LNCaP clone FGC (cell line): ENCODE measurements at regions not wholly inside any gene's neighbourhood (a gene's known extent, or its start where the extent isn't known, plus 50 kb on each side); places are given as distances from the start of the nearest gene placed in this dataset.

ENCODE experiments used
- DNase-seq: peaks from one replicate; pipeline ENCODE4 v3.0.0-alpha.2; 2011; ENCODE audit warnings: low read depth
- H3K4me3 ChIP-seq: 2 replicates; pipeline ENCODE4 v1.5.1; 2011; ENCODE audit warnings: mild to moderate bottlenecking, low read depth, low read length, control low read depth
- TF ChIP-seq, protein P1 (sequence below): IDR thresholded peaks from 2 replicates; pipeline ENCODE4 v1.5.1; 2012; ENCODE audit warnings: mild to moderate bottlenecking; ENCODE audit not compliant: control insufficient read depth, insufficient read depth; ENCODE audit errors: extremely low read depth

- DNase-seq: no peak
- TF ChIP-seq, protein P1, sequence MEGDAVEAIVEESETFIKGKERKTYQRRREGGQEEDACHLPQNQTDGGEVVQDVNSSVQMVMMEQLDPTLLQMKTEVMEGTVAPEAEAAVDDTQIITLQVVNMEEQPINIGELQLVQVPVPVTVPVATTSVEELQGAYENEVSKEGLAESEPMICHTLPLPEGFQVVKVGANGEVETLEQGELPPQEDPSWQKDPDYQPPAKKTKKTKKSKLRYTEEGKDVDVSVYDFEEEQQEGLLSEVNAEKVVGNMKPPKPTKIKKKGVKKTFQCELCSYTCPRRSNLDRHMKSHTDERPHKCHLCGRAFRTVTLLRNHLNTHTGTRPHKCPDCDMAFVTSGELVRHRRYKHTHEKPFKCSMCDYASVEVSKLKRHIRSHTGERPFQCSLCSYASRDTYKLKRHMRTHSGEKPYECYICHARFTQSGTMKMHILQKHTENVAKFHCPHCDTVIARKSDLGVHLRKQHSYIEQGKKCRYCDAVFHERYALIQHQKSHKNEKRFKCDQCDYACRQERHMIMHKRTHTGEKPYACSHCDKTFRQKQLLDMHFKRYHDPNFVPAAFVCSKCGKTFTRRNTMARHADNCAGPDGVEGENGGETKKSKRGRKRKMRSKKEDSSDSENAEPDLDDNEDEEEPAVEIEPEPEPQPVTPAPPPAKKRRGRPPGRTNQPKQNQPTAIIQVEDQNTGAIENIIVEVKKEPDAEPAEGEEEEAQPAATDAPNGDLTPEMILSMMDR: no peak
Measured at GRCh38 chr12:84572196-84572595, 340.4 kb downstream of the SLC6A15 start.

DNA sequence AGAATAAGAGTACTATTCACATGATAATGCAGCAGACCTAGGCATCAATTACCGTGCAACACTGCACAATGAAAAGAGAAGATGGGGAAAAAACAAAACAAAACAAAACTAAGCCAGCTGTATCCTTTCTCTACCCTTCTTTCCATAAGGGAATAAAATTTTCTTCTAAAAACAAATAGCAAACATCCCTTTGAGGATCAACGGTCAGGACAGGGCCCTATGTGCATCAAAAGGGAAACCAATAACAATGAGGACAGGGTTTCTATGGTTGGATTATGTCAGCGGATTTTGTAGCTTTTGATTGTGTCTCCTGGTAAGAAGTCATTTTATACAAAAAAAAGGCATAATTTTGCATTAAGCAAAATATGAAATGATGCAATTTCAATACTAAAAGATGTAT lies 350.3 kb downstream of the SLC6A15 start:
- no peak overlapping the region for H3K4me3 ChIP-seq
- no peak for DNase-seq

More at GRCh38 chr12:84572196-84572595, 340.4 kb downstream of the SLC6A15 start:
- H3K4me3 ChIP-seq: no peak overlapping the region

DNA sequence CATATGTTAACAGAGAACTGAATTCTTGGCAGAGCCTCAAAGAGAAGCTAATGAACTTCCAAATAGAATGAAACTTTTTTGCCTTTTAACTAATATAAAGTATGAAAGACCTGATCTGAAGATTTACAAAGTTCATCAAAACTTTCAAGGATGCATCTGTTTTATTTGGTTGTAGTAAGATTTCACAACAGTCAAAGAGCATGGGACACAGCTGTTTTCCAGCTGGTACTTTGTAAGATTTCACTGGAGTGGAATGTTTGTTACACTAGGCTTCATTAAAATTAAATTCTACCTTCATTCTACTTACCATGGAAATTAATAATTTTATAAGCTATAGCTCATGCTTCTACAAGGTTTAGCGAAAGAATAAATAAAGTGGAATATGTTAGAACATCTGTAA lies 351.2 kb downstream of the SLC6A15 start:
- H3K4me3 ChIP-seq: no peak overlapping the region
- TF ChIP-seq, protein P1: no peak
- DNase-seq: no peak

More for the DNA sequence above, 350.3 kb downstream of the SLC6A15 start:
- TF ChIP-seq, protein P1: no peak

GRCh38 chr12:84554199-84554723 lies 358.3 kb downstream of the SLC6A15 start:
- no peak for DNase-seq
- H3K4me3 ChIP-seq: no peak overlapping the region
- TF ChIP-seq, protein P1: no peak

DNA sequence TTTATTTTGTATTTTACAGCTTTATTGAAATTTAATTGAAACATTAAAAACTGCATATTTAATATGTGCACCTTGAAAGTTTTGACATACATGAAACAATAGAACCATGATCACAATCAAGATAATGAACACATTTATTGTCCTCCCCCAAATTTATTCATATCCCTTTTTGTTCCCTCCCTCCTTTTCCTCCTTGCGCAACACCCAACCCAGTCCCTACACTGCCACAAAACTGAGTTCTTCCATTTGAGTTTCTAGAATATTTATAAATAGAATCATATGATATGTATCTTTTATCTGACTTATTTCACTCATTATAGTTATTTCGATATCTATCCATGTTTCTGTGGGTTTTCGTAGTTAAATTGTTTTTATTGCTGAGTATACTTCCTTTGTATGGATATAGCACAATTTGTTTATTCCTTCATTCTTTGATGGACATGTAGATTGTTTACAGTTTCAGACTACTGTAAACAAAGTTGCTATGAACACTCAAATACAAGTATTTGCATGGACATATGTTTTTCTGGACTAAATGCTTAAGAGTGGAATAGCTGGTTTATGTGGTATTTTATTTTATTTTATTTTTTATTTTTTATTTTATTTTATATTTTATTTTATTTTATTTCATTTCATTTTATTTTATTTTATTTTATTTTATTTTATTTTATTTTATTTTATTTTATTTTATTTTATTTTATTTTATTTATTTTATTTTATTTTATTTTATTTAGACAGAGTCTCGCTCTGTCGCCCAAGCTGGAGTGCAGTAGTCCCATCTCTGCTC lies 359.1 kb downstream of the SLC6A15 start:
- TF ChIP-seq, protein P1: no peak
- H3K4me3 ChIP-seq: no peak overlapping the region
- no peak for DNase-seq

GRCh38 chr12:84551373-84551772 lies 361.2 kb downstream of the SLC6A15 start:
- no peak for DNase-seq
- no peak overlapping the region for H3K4me3 ChIP-seq
- TF ChIP-seq, protein P1: no peak
